Stimulated activated naive B cell treated with anti-CD40 and anti-IgM and Interleukin-4, amounts not matched to agents 10 μg/mL and 1 μg/mL and 100 μg/mL, for 72 hours (primary cell): ENCODE measurements at regions not wholly inside any gene's neighbourhood (a gene's known extent, or its start where the extent isn't known, plus 50 kb on each side); places are given as distances from the start of the nearest gene placed in this dataset.

Experiments
- ATAC-seq, 2 donors: fragments of 150-1000 bp; cut with Tn5 transposase; replicated peaks; 2 replicates each; pipeline ENCODE4 v1.10.0; 2021; ENCODE audit warnings: moderate library complexity in 1 of 2
- DNase-seq: peaks from one replicate; pipeline ENCODE4 v3.0.0; 2021
- H3K27ac Mint-ChIP-seq: one replicate; pipeline ENCODE4 v1.8.0; 2022; ENCODE audit warnings: mild to moderate bottlenecking, mixed read lengths
- H3K27me3 Mint-ChIP-seq, 2 donors: one replicate each; pipeline ENCODE4 v1.8.0; 2022; ENCODE audit warnings: mixed read lengths in 2 of 2
- H3K36me3 Mint-ChIP-seq, 2 donors: one replicate each; pipeline ENCODE4 v1.8.0; 2022; ENCODE audit warnings: mixed read lengths in 2 of 2, mild to moderate bottlenecking in 1 of 2
- H3K4me1 Mint-ChIP-seq, 2 donors: one replicate each; pipeline ENCODE4 v1.8.0; 2022; ENCODE audit warnings: mixed read lengths in 2 of 2, mild to moderate bottlenecking in 1 of 2
- H3K4me3 Mint-ChIP-seq, 2 donors: one replicate each; pipeline ENCODE4 v1.8.0; 2022; ENCODE audit warnings: mild to moderate bottlenecking in 2 of 2, mixed read lengths in 2 of 2, moderate library complexity in 1 of 2
- H3K9me3 Mint-ChIP-seq, 2 donors: one replicate each; pipeline ENCODE4 v1.8.0; 2022; ENCODE audit warnings: mixed read lengths in 2 of 2, mild to moderate bottlenecking in 1 of 2

DNA sequence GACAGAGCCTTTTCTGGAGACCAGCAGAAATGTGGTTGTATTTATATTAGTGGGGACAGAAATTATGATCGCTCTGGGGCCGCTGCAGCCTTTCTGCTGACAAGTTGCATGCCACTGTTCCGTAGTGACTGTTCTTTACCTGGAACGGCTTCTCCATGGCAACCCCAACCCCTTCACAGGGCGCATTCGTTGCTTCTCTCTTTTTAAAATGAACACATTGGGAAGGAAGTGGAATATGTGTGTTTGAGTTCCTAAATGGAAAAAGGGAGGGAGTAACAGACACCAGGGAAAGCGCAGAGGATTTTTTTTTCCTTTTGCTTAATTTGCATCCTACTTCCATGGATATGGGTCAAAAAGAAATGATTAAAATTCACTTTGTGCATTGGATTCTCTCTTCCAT, 482.0 kb upstream of the SUCLG2 start:
- H3K4me3 Mint-ChIP-seq: no peak overlapping the region
- H3K9me3 Mint-ChIP-seq: peaks cover 0 to 2% of the 10 kb centered on the region in 2 donors
- DNase-seq (no peak), ATAC-seq (no peak)
- no peaks in the 10 kb centered on the region for H3K27me3 Mint-ChIP-seq
- no peaks in the 10 kb centered on the region for H3K36me3 Mint-ChIP-seq
- no peaks in the 10 kb centered on the region for H3K4me1 Mint-ChIP-seq
- H3K27ac Mint-ChIP-seq: no peak overlapping the region

DNA sequence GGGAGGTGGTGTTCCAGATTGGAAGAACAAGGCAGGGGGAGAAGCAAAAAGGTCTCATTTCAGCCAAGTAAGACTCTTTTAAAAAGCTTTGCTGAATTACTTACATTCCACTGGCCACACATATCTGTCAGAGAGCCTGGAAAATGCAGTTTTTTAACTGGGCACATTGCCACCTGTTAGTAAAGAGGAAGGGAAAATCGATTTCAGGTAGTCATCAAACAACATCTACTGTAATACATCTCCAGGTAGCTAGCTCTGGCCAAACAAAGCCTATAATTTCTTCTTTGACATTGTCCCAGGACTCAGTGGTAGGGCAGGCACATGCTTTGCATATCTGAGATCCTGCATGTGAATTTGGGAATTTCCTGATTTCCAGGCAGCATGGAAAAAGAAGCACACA, 480.7 kb upstream of the SUCLG2 start:
- H3K27me3 Mint-ChIP-seq: no peaks in the 10 kb centered on the region
- H3K4me1 Mint-ChIP-seq: no peaks in the 10 kb centered on the region
- no peak for ATAC-seq
- H3K9me3 Mint-ChIP-seq: peaks cover 5 to 6% of the 10 kb centered on the region in 2 donors
- H3K27ac Mint-ChIP-seq: no peak overlapping the region
- H3K36me3 Mint-ChIP-seq: no peaks in the 10 kb centered on the region
- DNase-seq: no peak
- no peak overlapping the region for H3K4me3 Mint-ChIP-seq

DNA sequence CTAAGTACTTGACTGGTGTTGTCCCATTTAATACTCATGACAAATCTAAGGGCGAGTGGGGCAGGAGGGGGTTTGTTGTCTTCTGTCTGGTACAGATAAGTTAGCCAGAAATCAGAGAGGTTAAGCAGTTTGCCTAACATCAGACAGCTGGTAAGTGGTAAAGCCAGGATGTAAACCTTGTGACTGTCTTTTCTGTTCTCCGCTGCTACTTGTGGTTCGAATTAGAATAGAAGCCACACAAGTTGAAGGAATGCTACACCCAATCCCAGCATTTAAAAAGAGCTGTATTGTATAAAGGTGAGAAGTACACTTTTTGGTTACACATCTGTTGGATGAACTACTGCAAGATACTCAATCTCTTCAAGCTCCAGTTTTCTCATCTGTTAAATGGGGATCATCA, 474.7 kb upstream of the SUCLG2 start:
- Mint-ChIP-seq H3K9me3 (peaks cover 7 to 16% of the 10 kb centered on the region in 2 donors), H3K27me3 (no peaks in the 10 kb centered on the region), H3K4me3 (no peak overlapping the region), H3K36me3 (no peaks in the 10 kb centered on the region), H3K27ac (no peak overlapping the region), H3K4me1 (no peaks in the 10 kb centered on the region)
- DNase-seq (no peak), ATAC-seq (no peak)

DNA sequence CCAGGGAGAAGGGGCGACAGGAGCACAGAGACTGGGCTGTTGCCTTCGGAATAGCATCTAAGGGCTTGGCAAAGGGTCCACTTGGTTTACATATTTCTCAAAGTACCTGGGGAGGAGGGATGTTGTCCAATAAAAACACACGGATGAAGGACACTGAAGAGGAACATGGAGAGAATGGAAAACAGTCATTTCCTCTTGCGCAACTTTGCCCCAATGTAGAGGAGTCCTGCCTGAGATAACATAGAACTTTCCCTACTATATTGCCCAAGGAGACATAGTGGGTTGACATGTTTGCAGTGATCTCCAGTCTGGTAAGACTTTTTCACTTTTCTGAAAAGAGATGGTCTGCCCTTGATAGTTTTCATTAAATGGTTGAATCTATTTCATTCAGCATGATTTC, 468.8 kb upstream of the SUCLG2 start:
- peaks cover 4 to 13% of the 10 kb centered on the region in 2 donors for H3K9me3 Mint-ChIP-seq
- ATAC-seq: no peak
- H3K4me3 Mint-ChIP-seq: no peak overlapping the region
- no peaks in the 10 kb centered on the region for H3K27me3 Mint-ChIP-seq
- no peaks in the 10 kb centered on the region for H3K4me1 Mint-ChIP-seq
- H3K36me3 Mint-ChIP-seq: no peaks in the 10 kb centered on the region
- no peak for DNase-seq
- H3K27ac Mint-ChIP-seq: no peak overlapping the region

DNA sequence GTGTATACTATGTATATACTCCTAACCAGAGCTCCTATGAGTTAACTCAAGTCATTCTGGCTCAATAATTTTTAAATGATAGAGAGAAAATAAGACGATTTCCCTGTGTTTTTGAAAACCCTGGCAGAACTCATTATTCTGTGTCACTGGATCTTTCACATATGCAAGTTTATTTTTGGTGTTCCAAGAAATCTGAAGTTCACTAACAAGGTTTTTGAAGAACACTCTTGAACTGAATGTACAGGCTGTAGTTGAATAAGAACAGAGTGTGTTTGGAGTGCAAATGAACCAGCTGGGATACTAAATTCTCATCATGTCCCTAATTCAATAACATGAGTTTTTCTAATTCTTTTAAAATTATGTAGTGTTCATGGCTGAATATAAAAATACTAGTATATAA, 466.9 kb upstream of the SUCLG2 start:
- Mint-ChIP-seq H3K4me3 (no peak overlapping the region), H3K9me3 (peaks cover 2 to 4% of the 10 kb centered on the region in 2 donors), H3K36me3 (no peaks in the 10 kb centered on the region), H3K4me1 (no peaks in the 10 kb centered on the region), H3K27me3 (no peaks in the 10 kb centered on the region), H3K27ac (no peak overlapping the region)
- ATAC-seq: no peak
- no peak for DNase-seq

DNA sequence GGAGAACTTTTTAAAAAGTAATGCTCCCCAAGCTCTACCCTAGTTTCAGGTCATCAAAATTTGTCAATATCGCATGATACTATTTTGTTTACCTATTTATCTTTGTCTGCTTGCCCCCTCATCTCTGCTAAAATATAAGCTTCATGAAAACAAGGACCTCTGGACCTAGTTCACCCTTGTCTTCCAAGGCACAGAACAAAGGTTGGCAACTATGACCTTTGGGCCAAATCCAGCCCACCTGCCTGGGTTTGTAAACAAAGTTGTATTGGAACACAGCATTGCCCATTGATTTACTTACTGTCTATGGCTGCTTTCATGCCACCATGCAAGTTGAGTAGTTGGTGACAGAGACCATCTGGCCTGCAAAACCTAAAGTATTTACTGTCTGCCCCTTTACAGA, 462.2 kb upstream of the SUCLG2 start:
- no peaks in the 10 kb centered on the region for H3K36me3 Mint-ChIP-seq
- H3K4me3 Mint-ChIP-seq: no peak overlapping the region
- H3K27me3 Mint-ChIP-seq: no peaks in the 10 kb centered on the region
- ATAC-seq (no peak), DNase-seq (no peak)
- H3K27ac Mint-ChIP-seq: no peak overlapping the region
- no peaks in the 10 kb centered on the region for H3K4me1 Mint-ChIP-seq
- peaks cover 2 to 4% of the 10 kb centered on the region in 2 donors for H3K9me3 Mint-ChIP-seq

DNA sequence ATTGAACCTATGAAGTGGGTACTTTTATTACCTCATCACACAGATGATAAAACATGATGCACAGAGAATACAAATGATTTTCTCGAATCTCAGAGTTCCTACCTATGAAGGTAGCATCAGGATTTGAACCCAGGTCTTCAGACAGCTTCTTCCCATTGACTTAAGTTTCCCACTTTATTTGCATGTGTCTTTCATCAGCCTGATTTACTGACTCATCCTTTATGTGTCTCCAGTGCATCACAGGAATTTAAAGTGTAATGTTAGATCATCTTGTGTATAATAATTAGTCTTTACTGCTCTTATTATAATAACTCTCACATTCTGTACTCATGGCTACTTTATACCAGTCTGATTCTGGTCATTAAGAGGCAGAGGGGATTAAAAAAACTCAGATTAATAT, 449.4 kb upstream of the SUCLG2 start:
- Mint-ChIP-seq H3K27me3 (peaks cover 0 to 2% of the 10 kb centered on the region in 2 donors), H3K36me3 (no peaks in the 10 kb centered on the region), H3K9me3 (peaks cover under 1 to 2% of the 10 kb centered on the region in 2 donors), H3K27ac (no peak overlapping the region), H3K4me1 (no peaks in the 10 kb centered on the region), H3K4me3 (no peak overlapping the region)
- DNase-seq (no peak), ATAC-seq (no peak)

DNA sequence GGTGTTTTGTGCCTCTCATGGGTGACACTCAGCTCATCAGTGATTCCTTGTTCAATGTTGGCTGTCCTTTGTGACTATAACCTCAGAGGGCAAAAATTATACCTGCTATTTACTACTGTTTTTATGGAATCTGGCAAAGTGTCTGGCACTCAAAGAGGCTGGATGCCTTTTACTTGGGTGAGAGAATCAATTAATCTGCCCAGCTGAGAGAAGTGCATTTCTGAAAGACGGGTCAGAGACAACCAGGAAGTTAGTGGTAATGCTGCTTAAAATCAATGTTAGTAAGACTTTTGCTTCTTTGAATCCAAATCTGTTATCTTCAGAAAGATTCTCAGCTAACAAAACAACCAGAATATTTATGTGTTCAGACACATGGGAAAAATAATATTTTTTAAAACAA, 436.2 kb upstream of the SUCLG2 start:
- no peak for ATAC-seq
- Mint-ChIP-seq H3K27ac (no peak overlapping the region), H3K27me3 (peaks cover 0 to 3% of the 10 kb centered on the region in 2 donors), H3K36me3 (no peaks in the 10 kb centered on the region), H3K4me3 (no peak overlapping the region), H3K9me3 (peaks cover 0 to 2% of the 10 kb centered on the region in 2 donors), H3K4me1 (no peaks in the 10 kb centered on the region)
- no peak for DNase-seq

DNA sequence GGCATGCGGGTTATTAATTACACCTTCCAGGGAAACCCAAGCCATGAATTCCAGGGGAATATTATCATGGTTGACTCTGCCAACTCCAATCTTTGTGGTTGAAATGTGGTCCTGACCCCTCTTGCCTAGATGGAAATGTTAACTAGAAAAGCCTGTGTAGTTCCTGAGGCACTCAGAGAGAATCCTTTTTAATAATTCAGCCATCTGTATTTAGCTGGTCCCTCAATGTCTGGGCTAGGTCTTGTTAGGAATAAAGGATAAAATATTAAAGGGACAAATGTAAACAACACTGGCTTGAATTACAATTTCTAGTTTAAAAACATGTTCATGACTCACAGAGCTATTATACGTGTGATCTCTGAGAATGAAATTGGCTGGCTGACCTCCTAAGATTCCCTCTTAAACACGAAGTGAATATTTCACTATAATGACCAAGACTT, 435.2 kb upstream of the SUCLG2 start:
- Mint-ChIP-seq H3K27me3 (peaks cover 0 to 7% of the 10 kb centered on the region in 2 donors), H3K4me3 (no peak overlapping the region), H3K9me3 (peaks cover 0 to 2% of the 10 kb centered on the region in 2 donors), H3K27ac (no peak overlapping the region), H3K4me1 (no peaks in the 10 kb centered on the region), H3K36me3 (no peaks in the 10 kb centered on the region)
- ATAC-seq: no peak
- DNase-seq: no peak

DNA sequence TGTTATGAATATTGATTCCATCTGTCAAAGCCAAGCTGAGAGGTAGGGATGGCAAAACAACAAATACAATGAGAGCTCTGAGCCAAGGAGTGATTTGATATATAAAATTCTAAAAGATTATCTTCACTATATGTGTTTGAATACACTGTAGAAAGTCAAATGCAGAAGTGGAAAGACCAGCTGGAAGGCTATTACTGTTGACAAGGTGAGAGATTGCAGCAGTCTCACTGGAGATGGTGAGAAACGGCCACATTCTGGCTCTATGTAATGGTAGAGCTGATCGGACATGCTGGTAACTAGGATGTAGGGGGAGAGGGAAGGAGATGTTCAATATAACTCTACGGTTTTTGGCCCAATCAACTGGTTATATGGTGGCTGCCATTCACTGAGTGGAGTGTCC, 434.2 kb upstream of the SUCLG2 start:
- H3K4me3 Mint-ChIP-seq: no peak overlapping the region
- peaks cover 3 to 10% of the 10 kb centered on the region in 2 donors for H3K27me3 Mint-ChIP-seq
- H3K36me3 Mint-ChIP-seq: no peaks in the 10 kb centered on the region
- no peak overlapping the region for H3K27ac Mint-ChIP-seq
- peaks cover 0 to 2% of the 10 kb centered on the region in 2 donors for H3K9me3 Mint-ChIP-seq
- H3K4me1 Mint-ChIP-seq: no peaks in the 10 kb centered on the region
- DNase-seq (no peak), ATAC-seq (no peak)

DNA sequence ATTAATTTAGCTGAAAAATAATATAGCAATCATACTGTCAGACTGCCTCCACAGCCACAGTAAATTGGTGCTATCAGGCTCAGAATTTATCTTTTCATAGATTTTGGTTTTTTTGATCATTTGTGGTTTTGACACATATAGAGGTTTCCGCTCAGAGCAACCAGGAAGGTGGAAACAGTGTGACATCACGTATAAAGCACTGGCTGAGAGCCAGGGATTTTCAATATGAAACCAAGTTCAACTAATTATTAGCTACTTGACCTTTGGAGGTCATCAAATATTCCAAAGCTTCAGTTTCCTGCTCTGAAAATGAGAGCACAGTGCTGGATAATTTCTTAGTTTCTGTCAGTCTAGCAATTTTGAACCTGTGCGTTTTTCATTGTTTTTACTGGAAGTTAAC, 433.8 kb upstream of the SUCLG2 start:
- no peak for ATAC-seq
- Mint-ChIP-seq H3K27me3 (peaks cover 5 to 11% of the 10 kb centered on the region in 2 donors), H3K4me3 (no peak overlapping the region), H3K27ac (no peak overlapping the region), H3K36me3 (no peaks in the 10 kb centered on the region), H3K9me3 (peaks cover 0 to 2% of the 10 kb centered on the region in 2 donors), H3K4me1 (no peaks in the 10 kb centered on the region)
- no peak for DNase-seq

DNA sequence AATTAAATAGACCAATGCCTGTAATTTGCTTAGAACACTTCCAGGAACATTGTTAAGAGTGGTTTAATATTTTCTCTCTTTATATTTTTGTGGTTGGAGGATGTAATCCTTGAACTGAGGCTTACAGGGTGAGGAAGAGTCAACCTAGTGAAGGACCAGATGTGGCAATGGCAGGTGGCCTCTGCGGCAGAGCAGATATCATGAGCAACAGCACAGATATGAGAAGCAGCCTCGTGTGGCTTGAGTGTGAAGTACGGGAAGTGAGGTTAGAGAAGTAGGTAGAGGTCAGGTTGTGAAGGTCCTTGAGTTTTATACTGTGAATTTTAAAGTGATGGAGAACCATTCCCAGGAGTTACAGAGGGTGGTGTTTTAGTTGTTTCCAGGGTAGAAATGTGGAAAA, 417.6 kb upstream of the SUCLG2 start:
- Mint-ChIP-seq H3K27me3 (peaks cover 0 to 6% of the 10 kb centered on the region in 2 donors), H3K36me3 (no peaks in the 10 kb centered on the region), H3K4me3 (no peak overlapping the region), H3K27ac (no peak overlapping the region), H3K9me3 (peaks cover 12% of the 10 kb centered on the region in 2 donors), H3K4me1 (no peaks in the 10 kb centered on the region)
- DNase-seq (no peak), ATAC-seq (no peak)

DNA sequence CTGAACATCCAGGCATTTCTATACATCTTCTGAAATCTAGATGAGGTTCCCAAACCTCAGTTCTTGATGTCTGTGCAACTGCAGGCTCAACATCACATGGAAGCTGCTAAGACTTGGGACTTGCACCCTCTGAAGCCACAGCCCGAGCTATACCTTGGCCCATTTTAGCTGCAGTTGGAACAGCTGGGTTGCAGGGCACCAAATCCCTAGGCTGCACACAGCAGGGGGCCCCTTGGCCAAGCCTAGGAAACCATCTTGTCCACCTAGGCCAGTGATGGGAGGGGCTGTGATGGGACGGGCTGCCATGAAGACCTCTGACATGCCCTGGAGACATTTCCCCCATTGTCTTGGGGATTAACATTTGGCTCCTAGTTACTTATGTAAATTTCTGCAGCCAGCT, 415.8 kb upstream of the SUCLG2 start:
- H3K4me3 Mint-ChIP-seq: no peak overlapping the region
- ATAC-seq: no peak
- H3K27ac Mint-ChIP-seq: no peak overlapping the region
- peaks cover 0 to 6% of the 10 kb centered on the region in 2 donors for H3K27me3 Mint-ChIP-seq
- no peak for DNase-seq
- no peaks in the 10 kb centered on the region for H3K36me3 Mint-ChIP-seq
- peaks cover 9 to 12% of the 10 kb centered on the region in 2 donors for H3K9me3 Mint-ChIP-seq
- no peaks in the 10 kb centered on the region for H3K4me1 Mint-ChIP-seq

DNA sequence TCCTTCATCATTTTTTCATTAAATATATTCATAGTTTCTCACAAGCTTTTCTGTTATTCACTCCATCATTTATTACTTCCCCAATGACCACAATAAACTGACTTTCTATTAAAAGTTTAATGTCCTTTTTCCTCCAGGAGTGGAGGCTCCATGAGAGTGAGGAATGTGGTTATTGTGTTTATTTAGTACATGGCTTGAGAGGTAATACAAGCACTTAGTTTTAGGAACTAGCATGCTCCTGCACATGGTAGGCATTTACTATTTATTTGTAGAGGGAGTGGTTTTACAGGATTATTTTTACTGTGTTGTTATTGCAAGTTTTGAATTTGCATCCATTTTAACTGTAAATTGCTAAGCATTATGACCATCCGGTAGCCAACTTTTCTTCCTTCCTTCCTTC, 412.9 kb upstream of the SUCLG2 start:
- H3K27me3 Mint-ChIP-seq: peaks cover 0 to 6% of the 10 kb centered on the region in 2 donors
- H3K9me3 Mint-ChIP-seq: peaks cover 7 to 8% of the 10 kb centered on the region in 2 donors
- no peak overlapping the region for H3K27ac Mint-ChIP-seq
- ATAC-seq (no peak), DNase-seq (no peak)
- no peak overlapping the region for H3K4me3 Mint-ChIP-seq
- H3K4me1 Mint-ChIP-seq: no peaks in the 10 kb centered on the region
- no peaks in the 10 kb centered on the region for H3K36me3 Mint-ChIP-seq

DNA sequence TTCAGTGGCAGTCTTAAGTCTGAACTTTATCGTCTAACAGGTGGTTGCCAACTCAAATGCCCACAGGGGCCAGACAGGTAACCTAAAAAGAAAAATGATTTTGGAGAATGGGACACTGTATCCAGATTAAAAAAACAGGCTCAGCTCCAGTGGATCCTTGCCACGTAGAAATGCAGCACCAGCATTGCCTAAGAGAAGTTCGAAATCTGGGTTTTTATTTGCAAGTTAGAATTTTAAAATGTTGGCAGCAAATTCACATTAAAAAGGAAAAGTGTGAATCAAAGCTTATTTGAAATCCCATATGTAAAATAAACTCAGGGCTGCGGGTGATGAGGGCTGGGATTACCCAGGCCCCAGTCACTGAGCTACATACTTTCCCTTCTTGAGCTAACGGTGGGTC, 408.5 kb upstream of the SUCLG2 start:
- Mint-ChIP-seq H3K27me3 (peaks cover 3 to 6% of the 10 kb centered on the region in 2 donors), H3K27ac (no peak overlapping the region)
- no peak for ATAC-seq

DNA sequence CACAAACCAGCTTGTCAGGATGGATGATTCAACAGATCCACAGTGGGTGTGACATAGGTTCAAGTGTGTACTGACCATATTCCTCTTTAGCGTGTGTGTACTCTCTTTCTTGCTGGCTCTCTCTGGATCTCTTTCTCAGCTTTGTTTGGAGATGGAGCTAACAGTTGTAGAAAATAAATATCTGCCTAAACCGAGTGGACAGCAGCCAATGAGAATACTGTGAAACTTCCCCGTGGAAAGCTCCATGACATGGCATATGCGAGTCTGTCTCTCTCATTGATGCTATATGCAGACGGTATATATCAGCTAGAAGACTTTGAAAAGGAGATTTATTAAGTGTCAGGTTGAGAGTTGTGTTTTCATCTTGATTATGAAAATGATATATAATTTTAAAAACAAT, 406.5 kb upstream of the SUCLG2 start:
- DNase-seq (no peak), ATAC-seq (no peak)
- Mint-ChIP-seq H3K9me3 (no peaks in the 10 kb centered on the region), H3K4me3 (no peak overlapping the region), H3K4me1 (no peaks in the 10 kb centered on the region), H3K27me3 (peaks cover 0 to 3% of the 10 kb centered on the region in 2 donors), H3K36me3 (no peaks in the 10 kb centered on the region), H3K27ac (no peak overlapping the region)

More for the DNA sequence above, 408.5 kb upstream of the SUCLG2 start:
- DNase-seq: no peak
- no peak overlapping the region for H3K4me3 Mint-ChIP-seq
- peaks cover 0 to 2% of the 10 kb centered on the region in 2 donors for H3K9me3 Mint-ChIP-seq
- H3K4me1 Mint-ChIP-seq: no peaks in the 10 kb centered on the region
- no peaks in the 10 kb centered on the region for H3K36me3 Mint-ChIP-seq
